Choroid plexus epithelial cell (primary cell): ENCODE measurements at regions not wholly inside any gene's neighbourhood (a gene's known extent, or its start where the extent isn't known, plus 50 kb on each side); places are given as distances from the start of the nearest gene placed in this dataset.

ENCODE experiments used
- DNase-seq: peaks from one replicate; pipeline ENCODE4 v3.0.0-alpha.2; 2010; ENCODE audit warnings: low read depth
- H3K4me3 ChIP-seq: 2 replicates; pipeline ENCODE4 v1.5.1; 2011; ENCODE audit warnings: low read depth, mild to moderate bottlenecking, control low read depth, low read length, moderate library complexity
- TF ChIP-seq, protein P1 (sequence below): conservative IDR thresholded peaks from 2 replicates; pipeline ENCODE4 v1.5.1; 2011; ENCODE audit warnings: low read depth, mild to moderate bottlenecking, control low read depth, inconsistent platforms, low read length, moderate library complexity

DNA sequence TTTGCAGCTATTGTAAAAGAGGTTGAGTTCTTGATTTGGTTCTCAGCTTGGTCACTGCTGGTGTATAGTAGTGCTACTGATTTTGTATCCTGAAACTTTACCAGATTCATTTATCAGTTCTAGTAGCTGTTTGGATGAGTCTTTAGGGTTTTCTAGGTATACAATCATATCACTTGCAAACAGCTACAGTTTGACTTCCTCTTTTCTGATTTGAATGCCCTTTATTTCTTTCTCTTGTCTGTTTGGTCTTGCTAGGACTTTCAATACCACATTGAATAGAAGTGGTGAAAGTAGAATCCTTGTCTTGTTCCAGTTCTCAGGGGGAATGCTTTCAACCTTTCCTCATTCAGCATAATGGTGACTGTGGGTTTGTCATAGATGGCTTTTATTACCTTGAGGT lies 210.5 kb upstream of the DPP10 start:
- H3K4me3 ChIP-seq: no peak overlapping the region
- DNase-seq: no peak
- TF ChIP-seq, protein P1, sequence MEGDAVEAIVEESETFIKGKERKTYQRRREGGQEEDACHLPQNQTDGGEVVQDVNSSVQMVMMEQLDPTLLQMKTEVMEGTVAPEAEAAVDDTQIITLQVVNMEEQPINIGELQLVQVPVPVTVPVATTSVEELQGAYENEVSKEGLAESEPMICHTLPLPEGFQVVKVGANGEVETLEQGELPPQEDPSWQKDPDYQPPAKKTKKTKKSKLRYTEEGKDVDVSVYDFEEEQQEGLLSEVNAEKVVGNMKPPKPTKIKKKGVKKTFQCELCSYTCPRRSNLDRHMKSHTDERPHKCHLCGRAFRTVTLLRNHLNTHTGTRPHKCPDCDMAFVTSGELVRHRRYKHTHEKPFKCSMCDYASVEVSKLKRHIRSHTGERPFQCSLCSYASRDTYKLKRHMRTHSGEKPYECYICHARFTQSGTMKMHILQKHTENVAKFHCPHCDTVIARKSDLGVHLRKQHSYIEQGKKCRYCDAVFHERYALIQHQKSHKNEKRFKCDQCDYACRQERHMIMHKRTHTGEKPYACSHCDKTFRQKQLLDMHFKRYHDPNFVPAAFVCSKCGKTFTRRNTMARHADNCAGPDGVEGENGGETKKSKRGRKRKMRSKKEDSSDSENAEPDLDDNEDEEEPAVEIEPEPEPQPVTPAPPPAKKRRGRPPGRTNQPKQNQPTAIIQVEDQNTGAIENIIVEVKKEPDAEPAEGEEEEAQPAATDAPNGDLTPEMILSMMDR: no peak

DNA sequence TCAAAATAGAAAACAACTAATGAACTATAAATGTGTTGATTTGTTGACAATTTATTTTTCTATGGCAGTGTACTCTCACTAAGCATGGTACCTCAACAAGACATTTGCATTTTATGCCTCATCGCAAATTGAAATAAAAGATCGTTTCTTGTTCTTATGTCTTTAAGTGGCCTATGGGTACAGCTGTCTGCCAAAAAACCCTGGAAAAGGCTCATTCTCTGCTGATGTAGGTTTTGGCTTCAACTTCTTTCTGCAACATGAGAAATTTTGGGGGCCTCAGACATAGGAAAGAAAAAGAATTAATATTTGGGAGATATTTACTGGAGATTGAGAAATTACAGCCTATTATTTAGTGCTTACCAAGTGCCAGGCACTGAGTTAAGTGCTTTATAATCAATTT lies 205.1 kb upstream of the DPP10 start:
- no peak for DNase-seq
- H3K4me3 ChIP-seq: no peak overlapping the region
- TF ChIP-seq, protein P1: no peak

DNA sequence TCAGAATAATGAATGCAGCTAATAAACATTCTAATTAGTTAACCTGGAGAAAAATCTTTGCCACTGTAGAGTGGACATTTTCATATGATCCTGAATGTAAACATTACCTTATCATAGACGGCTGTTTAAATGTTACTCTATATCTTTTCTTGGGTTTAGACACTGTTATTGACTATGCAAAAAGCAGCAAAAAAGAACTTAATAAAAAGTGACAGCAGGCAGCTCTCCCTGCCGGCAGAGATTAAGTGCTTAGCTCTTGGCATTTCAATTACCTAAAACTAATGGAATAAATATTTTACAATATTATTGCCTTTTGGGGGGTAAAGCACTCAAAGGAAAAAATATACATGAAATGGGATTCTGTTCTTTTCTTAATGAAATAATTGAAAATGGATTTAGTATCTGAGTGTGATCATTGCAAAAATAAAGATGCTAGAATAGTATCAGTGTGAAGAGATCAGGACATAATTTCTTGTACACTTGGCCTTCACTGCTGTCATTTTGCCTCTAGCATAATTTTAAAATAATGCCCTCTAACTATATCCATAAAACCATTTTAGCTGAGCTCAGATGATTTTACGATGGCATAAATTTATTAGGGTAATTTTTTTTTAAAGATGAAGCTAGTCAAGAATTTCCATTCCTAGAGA lies 203.4 kb upstream of the DPP10 start:
- TF ChIP-seq, protein P1: no peak
- no peak overlapping the region for H3K4me3 ChIP-seq
- no peak for DNase-seq

DNA sequence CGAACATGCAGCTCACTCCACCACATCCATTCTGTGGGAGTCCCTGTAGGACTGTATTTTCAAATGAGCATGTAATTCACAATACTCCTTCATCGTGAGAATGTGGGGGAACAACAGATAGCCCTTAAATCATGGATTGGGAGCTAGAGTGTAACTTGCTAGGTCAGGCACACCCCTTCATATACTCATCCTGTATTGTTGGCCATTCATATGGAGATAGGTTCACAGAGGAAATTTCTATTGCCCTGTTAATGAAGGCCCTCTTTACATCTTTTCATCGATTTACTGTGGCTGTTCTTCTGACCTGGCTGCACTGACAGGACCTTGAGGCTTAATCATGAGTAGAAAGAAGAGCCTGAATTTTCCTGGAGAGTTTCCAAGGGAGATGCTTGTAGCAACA lies 193.8 kb upstream of the DPP10 start:
- TF ChIP-seq, protein P1: no peak
- no peak for DNase-seq
- no peak overlapping the region for H3K4me3 ChIP-seq

DNA sequence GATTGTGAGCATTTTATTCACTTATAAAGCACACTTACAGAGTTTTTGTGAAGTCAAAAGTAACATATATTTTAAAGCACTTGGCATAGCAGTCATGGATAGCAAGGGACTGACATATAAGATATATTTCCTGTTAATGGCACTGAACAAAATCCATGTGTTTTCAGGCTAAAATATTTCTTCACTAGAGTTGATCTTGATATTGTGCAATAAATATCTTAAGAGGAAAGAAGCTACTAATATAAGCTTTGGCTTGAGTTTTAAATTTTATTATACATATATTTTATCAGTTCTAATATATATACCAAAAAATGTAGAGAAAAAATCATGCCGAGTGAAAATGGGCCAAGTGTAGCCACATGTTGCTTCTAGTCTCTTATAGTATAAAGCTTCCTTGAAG lies 189.7 kb upstream of the DPP10 start:
- TF ChIP-seq, protein P1: no peak
- no peak overlapping the region for H3K4me3 ChIP-seq
- no peak for DNase-seq

DNA sequence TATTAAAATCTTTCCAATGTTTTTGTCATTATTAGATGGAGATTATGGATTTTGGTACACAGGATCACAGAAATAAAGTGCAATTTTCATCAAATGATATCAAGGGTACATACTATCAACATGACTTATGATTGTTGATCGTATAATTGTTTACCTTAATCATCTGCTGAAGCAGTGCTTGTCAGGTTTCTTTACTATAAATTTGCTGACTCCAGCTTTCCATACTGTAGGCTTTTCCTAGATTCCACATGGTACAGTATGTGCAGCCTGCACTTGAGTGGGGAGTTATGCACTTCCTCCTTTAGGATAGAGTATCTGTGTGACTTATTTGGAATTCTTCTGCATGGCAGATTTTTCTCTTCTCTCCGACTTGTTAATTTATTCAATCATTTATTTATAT lies 187.6 kb upstream of the DPP10 start:
- no peak for DNase-seq
- H3K4me3 ChIP-seq: no peak overlapping the region
- TF ChIP-seq, protein P1: no peak

DNA sequence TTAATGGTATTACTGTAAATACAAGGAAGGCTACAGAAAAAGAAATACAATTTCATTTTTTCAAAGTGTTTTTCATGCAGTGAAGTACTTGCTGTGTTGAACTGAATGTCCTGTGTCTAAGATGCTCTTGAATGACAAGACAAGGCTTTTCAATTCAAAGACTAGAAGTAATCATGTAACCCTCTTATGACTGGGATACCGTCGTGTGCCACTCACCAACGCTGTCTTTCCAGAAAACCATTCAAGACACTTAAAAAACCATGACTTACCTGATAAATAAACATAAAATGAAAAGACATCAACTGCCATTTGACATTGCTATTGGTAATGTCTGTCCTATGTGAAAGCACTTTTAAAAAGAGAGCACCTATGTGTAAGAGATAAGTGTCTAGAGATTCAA lies 183.1 kb upstream of the DPP10 start:
- no peak overlapping the region for H3K4me3 ChIP-seq
- no peak for DNase-seq
- TF ChIP-seq, protein P1: no peak
